HCT116 (cell line): ENCODE measurements at regions not wholly inside any gene's neighbourhood (a gene's known extent, or its start where the extent isn't known, plus 50 kb on each side); places are given as distances from the start of the nearest gene placed in this dataset.
"Not testable (repeated sequence)": the region's sequence is repeated elsewhere in the genome, so short reads cannot be mapped to it uniquely, and the experiment has no call there.

ENCODE experiments used
- ATAC-seq: fragments of 200-7000 bp; cut with Tn5 transposase; 2 replicates; pipeline ENCODE4 v1.9.1; 2020; ENCODE audit warnings: mild to moderate bottlenecking, moderate library complexity
- BruUV-seq: library from RNA; stranded (reverse); fragments of 400-500 nt; replicated peaks from 2 replicates; lab custom pipeline; 2021; lab: Mats Ljungman, UMichigan
- CTCF ChIA-PET: fragments of 300-600 bp; sonication (Branson Sonifier 250); formaldehyde crosslinking; loops from one replicate; lab custom pipeline; 2021; ENCODE audit warnings: antibody characterized with exemption; lab: Charles Lee
- POLR2A ChIA-PET: fragments of 300-600, 350-600 bp; sonication (Branson Sonifier 250); formaldehyde crosslinking; loops from one replicate; lab custom pipeline; 2021; ENCODE audit warnings: antibody characterized with exemption; lab: Charles Lee
- RAD21 ChIA-PET, 2 experiments: fragments of 300-600 bp; sonication (Branson Sonifier 250); formaldehyde crosslinking; loops; one replicate each; lab custom pipeline; 2023; ENCODE audit warnings: low total read pairs in 2 of 2; ENCODE audit not compliant: uncharacterized antibody in 2 of 2, unreplicated experiment in 2 of 2, low non-redundant PET in 1 of 2; lab: Charles Lee
- DNase-seq: peaks from one replicate; pipeline ENCODE4 v3.0.0-alpha.2; 2010; ENCODE audit warnings: low read depth, low spot score
- H2AFZ ChIP-seq: fragments of 200-600 bp; shearing (Covaris generic), sonication (generic); 2 replicates; pipeline ENCODE4 v1.6.1; 2017; ENCODE audit warnings: low read depth, mixed run types, mixed read lengths, antibody characterized with exemption, low read length; ENCODE audit not compliant: poor library complexity, severe bottlenecking
- H3K27ac ChIP-seq: 2 replicates; pipeline ENCODE4 v1.5.1; 2012; ENCODE audit warnings: low read depth, low read length
- H3K27me3 ChIP-seq: fragments of 200-600 bp; sonication (generic); 2 replicates; pipeline ENCODE4 v1.6.1; 2016; ENCODE audit warnings: mixed run types, low read length, mixed read lengths; ENCODE audit not compliant: insufficient read depth
- H3K36me3 ChIP-seq, 2 experiments: fragments of 200-500 bp in 1 of 2; fragments of 200-600 bp in 1 of 2; sonication (Bioruptor generic) in 1 of 2; sonication (generic) in 1 of 2; 2 replicates each; pipeline versions ENCODE4 v1.5.1 to v1.6.1; 2014 to 2016; ENCODE audit warnings: low read length in 2 of 2, inconsistent platforms in 1 of 2, mixed read lengths in 1 of 2, mixed run types in 1 of 2; ENCODE audit not compliant: insufficient read depth in 2 of 2, control insufficient read depth in 1 of 2
- H3K4me1 ChIP-seq, 2 experiments: fragments of 200-600 bp in 1 of 2; sonication (generic) in 1 of 2; 2 replicates each; pipeline versions ENCODE4 v1.5.1 to v1.6.1; 2012 to 2017; ENCODE audit warnings: low read length in 2 of 2, inconsistent platforms in 1 of 2, mild to moderate bottlenecking in 1 of 2, mixed read lengths in 1 of 2, mixed run types in 1 of 2, moderate library complexity in 1 of 2; ENCODE audit not compliant: insufficient read depth in 2 of 2, control insufficient read depth in 1 of 2
- H3K4me2 ChIP-seq: fragments of 200-600 bp; sonication (generic); 2 replicates; pipeline ENCODE4 v1.6.1; 2017; ENCODE audit warnings: mixed run types, low read length, mixed read lengths
- H3K4me3 ChIP-seq, 2 experiments: fragments of 200-600 bp in 1 of 2; sonication (generic) in 1 of 2; replicated peaks in 1 of 2; 2 replicates each; pipeline ENCODE4 v1.5.1; 2011 to 2016; ENCODE audit warnings: low read length in 2 of 2, control low read depth in 1 of 2, low read depth in 1 of 2, mild to moderate bottlenecking in 1 of 2, mixed read lengths in 1 of 2, mixed run types in 1 of 2
- H3K79me2 ChIP-seq: fragments of 200-600 bp; sonication (generic); 2 replicates; pipeline ENCODE4 v1.6.1; 2017; ENCODE audit warnings: mild to moderate bottlenecking, mixed run types, low read length, moderate library complexity, mixed read lengths; ENCODE audit not compliant: insufficient read depth
- H3K9ac ChIP-seq: fragments of 200-600 bp; sonication (generic); 2 replicates; pipeline ENCODE4 v1.6.1; 2016; ENCODE audit warnings: low read length, mixed read lengths
- H3K9me2 ChIP-seq: fragments of 200-600 bp; sonication (generic), shearing (Covaris generic); 2 replicates; pipeline ENCODE4 v1.6.1; 2017; ENCODE audit warnings: mixed run types, mild to moderate bottlenecking, moderate library complexity; ENCODE audit not compliant: insufficient read depth
- H3K9me3 ChIP-seq, 2 experiments: fragments of 200-500 bp in 1 of 2; fragments of 200-600 bp in 1 of 2; sonication (Bioruptor generic) in 1 of 2; sonication (generic) in 1 of 2; 2 replicates each; pipeline ENCODE4 v1.6.1; 2014 to 2017; ENCODE audit warnings: low read length in 2 of 2, mixed read lengths in 2 of 2, inconsistent platforms in 1 of 2, low read depth in 1 of 2, mild to moderate bottlenecking in 1 of 2, mixed run types in 1 of 2, moderate library complexity in 1 of 2; ENCODE audit not compliant: control insufficient read depth in 1 of 2, insufficient read depth in 1 of 2
- H4K20me1 ChIP-seq: fragments of 200-600 bp; sonication (generic), shearing (Covaris generic); 2 replicates; pipeline ENCODE4 v1.6.1; 2017; ENCODE audit warnings: mixed run types, mild to moderate bottlenecking, moderate library complexity; ENCODE audit not compliant: insufficient read depth
- CTCF ChIP-seq, 3 experiments: fragments of 200-600 bp in 1 of 3; sonication (generic) in 1 of 3; IDR thresholded peaks in 2 of 3; conservative IDR thresholded peaks in 1 of 3; 2 replicates each; pipeline ENCODE4 v1.5.1; 2012 to 2017; ENCODE audit warnings: low read depth in 2 of 3, low read length in 2 of 3, antibody characterized with exemption in 1 of 3, borderline replicate concordance in 1 of 3, control low read depth in 1 of 3, mild to moderate bottlenecking in 1 of 3, mixed read lengths in 1 of 3, mixed run types in 1 of 3, moderate library complexity in 1 of 3; ENCODE audit not compliant: insufficient read depth in 1 of 3
- SIN3A ChIP-seq: IDR thresholded peaks from 2 replicates; pipeline ENCODE4 v1.6.1; 2012; ENCODE audit warnings: low read depth
- ZBTB33 ChIP-seq: IDR thresholded peaks from 2 replicates; pipeline ENCODE4 v1.6.1; 2011; ENCODE audit warnings: mild to moderate bottlenecking, low read length, moderate library complexity; ENCODE audit not compliant: insufficient replicate concordance; ENCODE audit errors: extremely low read depth
- intact Hi-C: fragments of 100-400 bp; cut with micrococcal nuclease; formaldehyde crosslinking; loops from 2 replicates; pipeline ENCODE4 v1.10.0; 2022

- H3K27me3 ChIP-seq: no peaks in the 10 kb centered on the region
- H3K9ac ChIP-seq: no peak overlapping the region
- H3K79me2 ChIP-seq: no peaks in the 10 kb centered on the region
- DNase-seq (no peak), ATAC-seq (no peak)
- H3K9me3 ChIP-seq: no peaks in the 10 kb centered on the region
- ChIA-PET RAD21 (no interaction called here), CTCF (no interaction called here), POLR2A (no interaction called here)
- H4K20me1 ChIP-seq: no peaks in the 10 kb centered on the region
- H3K4me2 ChIP-seq: no peak overlapping the region
- no peak overlapping the region for H2AFZ ChIP-seq
- no peaks in the 10 kb centered on the region for H3K9me2 ChIP-seq
- no peaks in the 10 kb centered on the region for H3K36me3 ChIP-seq
- H3K4me3 ChIP-seq: no peak overlapping the region
- no peak overlapping the region for H3K27ac ChIP-seq
- H3K4me1 ChIP-seq: no peaks in the 10 kb centered on the region
- no peak for TF ChIP-seq SIN3A
- TF ChIP-seq CTCF (IDR thresholded peaks at IDR 0.05 in 2 of 3, conservative IDR thresholded peaks at IDR 0.05 in 1 of 3; ENCODE audit: borderline replicate concordance in 1 of 3, insufficient read depth in 1 of 3, low read depth in 2 of 3, low read length in 2 of 3): no peak
- no peak for TF ChIP-seq ZBTB33
- intact Hi-C loops: no loop called here
- BruUV-seq: no TSS peak
Measured at GRCh38 chr6:26754212-26754611, 94.7 kb upstream of the ZNF322 start.

DNA sequence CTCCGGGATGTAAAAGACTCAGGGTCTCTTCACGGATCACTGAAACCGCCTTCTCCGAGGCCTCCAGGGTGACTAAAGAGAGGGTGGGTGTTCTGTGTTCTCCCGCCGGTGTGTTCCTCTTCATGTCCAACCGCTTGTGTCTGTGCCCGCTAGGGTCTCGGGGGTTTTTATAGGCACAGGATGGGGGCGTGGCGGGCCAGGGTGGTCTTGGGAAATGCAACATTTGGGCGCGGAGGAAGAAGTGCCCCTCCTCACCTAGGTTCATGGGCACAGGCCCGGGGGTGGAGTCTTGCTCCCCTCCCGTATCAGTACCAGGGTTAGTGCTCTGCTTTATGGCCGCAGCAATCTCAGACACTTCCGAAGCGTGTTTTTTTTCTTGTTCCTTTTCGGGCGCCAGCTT, 95.3 kb upstream of the ZNF322 start:
- H3K4me3 ChIP-seq, H3K9me3 ChIP-seq, intact Hi-C loops, H3K79me2 ChIP-seq, POLR2A ChIA-PET, H3K36me3 ChIP-seq, H4K20me1 ChIP-seq, DNase-seq, H2AFZ ChIP-seq, ATAC-seq, RAD21 ChIA-PET, H3K4me2 ChIP-seq, H3K9me2 ChIP-seq, H3K9ac ChIP-seq, BruUV-seq, CTCF ChIA-PET, H3K27ac ChIP-seq, H3K27me3 ChIP-seq, H3K4me1 ChIP-seq: not testable (repeated sequence)
